Right renal pelvis (tissue), 4 donors: ENCODE measurements at regions not wholly inside any gene's neighbourhood (a gene's known extent, or its start where the extent isn't known, plus 50 kb on each side); places are given as distances from the start of the nearest gene placed in this dataset.

ENCODE experiments used
- DNase-seq, 4 donors: peaks; one replicate each; pipeline ENCODE4 v3.0.0-alpha.2; 2013; ENCODE audit warnings: low read depth in 4 of 4, low spot score in 3 of 4, missing footprints in 1 of 4

- no peak for DNase-seq
These were observed 649.9 kb upstream of the NRXN1 start for GRCh38 chr2:51681854-51682253.

GRCh38 chr2:51673628-51674027 lies 641.7 kb upstream of the NRXN1 start:
- DNase-seq = no peak

DNA sequence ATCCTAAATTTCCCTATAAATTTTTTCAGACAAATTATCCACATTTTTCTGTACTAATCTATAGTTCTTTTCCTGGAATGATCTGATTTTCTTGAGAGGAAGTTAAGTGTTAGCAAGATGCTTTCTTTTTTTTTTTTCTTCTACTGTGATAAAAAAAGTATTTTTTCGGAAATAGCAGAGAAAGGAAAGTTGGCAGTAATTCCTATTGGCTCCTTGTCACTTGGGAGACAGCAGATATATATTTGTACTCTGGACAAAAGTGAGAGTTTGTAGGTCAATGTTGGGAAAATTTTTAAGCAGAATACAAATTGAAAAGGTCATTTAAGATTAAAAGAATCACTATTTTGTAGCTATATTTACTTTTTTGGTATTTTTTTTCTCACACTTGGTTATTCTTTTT lies 635.7 kb upstream of the NRXN1 start:
- no peak for DNase-seq

DNA sequence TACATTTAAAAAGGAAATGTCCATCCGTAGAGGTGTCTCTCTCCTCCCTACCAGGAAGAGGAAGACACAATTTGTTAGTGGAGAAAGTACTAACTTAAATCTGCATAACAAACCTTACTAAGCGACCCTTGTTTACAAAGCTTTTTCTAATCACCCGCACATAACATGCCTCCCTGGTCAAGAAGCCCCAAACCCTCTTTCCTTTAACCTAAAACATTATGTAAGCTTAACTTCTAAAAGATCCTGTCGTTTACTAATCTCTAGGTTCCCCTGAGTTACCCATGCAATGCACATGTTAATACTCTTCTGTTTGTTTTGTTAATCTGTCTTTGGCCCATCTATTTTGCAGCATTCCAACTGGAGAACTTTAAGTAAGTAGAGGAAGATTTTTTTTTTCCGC lies 630.3 kb upstream of the NRXN1 start:
- no peak for DNase-seq

GRCh38 chr2:51657849-51658248 lies 625.9 kb upstream of the NRXN1 start:
- DNase-seq = no peak

DNA sequence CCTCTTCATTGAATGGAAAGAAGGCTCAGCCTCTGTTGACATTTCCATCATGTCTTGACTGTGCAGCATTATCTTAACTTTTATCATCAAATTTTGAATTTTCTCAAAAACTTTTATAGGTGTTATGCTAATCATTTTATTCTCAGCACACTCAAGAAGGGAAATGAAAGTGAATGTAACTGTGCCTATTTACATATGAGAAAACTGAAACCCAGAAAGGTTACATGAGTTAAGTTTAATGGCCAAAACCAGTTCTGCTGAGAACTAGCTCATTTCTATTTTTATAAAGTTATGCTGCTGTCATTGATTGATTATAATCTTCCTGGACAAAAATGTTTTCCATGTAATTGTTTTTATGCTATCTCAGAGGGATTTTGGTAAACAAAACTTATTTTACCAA lies 618.8 kb upstream of the NRXN1 start:
- DNase-seq = no peak

DNA sequence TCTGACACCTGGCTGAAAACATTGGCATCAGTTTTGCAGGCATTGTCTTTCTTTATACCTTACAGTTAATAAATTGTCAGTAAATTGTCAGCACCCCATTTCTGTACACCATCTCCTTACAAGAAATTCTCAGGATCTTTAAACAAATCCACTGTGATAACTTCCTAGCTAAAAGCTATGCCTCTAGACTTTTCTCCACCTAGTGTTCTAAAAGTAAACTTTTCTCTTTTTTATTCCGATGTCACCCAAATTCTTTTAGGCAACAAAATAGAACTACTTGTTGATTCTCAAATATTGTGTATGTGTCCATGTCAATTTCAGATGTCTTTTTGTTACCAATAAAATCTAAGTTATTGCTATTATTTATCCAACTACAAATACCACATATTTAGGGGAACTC lies 617.4 kb upstream of the NRXN1 start:
- DNase-seq = no peak

- DNase-seq = no peak
These were observed 606.9 kb upstream of the NRXN1 start for GRCh38 chr2:51638811-51639210.

GRCh38 chr2:51633073-51633472 lies 601.1 kb upstream of the NRXN1 start:
- no peak for DNase-seq

DNA sequence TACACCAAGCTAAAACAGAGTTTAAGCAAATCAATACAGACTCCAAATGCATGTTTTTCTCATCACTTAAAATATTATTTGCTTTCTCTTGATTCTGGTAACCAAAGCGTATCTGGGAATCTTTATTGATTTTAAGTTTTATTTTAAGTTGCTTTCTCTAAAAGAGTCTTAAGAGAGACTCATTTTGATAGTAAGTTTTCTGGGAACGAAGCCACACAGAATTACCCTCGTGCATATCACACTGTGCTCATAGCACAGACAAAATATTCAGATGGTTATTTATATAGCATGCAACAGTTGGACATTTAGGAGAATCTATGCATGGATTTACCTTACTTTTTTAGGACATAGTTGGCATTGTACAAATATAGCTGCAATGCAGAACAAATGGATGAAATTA lies 597.5 kb upstream of the NRXN1 start:
- DNase-seq = no peak

DNA sequence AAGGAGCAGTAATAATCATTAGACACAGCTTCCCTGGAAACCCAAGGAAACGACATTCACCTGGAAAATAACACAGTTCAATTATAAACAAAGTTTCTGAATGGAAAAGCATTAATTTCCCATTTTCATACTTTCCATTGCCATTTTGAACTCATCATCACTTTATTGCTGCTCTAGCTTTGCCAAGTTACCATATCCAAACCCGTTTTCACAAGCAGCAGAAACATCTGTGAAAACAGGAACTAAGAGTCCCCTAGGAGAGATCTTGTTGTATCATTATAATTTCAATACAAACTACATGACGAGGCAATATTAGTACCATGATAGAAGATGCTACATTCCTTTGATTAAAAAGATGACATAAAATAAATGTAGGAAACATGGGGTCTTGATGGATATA lies 597.0 kb upstream of the NRXN1 start:
- no peak for DNase-seq

DNA sequence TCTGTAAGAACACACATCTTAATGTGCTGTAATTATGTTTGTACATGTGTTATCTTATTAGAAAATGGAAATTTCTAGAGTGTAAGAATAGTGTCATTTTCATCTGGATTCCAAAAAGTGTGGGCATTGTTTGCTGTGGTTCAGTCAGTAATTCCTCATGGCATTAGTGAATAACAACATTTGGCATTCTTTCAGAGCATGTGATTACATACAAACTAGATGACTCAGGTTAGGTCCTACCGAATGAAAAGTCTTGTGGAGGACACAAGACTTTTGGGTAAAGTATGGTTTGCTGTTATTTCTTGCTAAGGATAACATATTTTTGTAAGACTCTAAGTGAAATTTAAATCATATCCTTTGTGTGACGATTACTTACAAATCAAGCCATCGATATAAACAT lies 593.1 kb upstream of the NRXN1 start:
- no peak for DNase-seq

- no peak for DNase-seq
These were observed 588.9 kb upstream of the NRXN1 start for GRCh38 chr2:51620796-51621195.

DNA sequence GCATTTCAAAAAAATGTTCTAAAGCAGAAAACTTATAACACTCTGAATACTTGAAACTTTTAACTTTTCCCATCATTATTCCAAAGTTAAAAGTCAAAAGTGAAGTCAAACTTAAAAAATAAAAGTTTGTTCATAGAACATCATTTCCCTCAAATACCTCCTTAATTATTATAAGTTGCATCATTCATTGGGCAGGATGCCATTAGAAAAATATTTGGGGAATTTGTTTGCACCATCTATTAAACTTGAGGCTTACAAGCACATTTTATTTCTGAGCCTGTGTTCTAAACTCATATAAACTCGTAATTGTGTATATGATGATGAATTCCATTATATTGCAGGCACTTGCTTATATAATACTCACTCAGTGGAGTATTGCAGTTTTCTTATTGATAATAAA lies 588.0 kb upstream of the NRXN1 start:
- no peak for DNase-seq

- no peak for DNase-seq
These were observed 580.5 kb upstream of the NRXN1 start for GRCh38 chr2:51612387-51612786.

DNA sequence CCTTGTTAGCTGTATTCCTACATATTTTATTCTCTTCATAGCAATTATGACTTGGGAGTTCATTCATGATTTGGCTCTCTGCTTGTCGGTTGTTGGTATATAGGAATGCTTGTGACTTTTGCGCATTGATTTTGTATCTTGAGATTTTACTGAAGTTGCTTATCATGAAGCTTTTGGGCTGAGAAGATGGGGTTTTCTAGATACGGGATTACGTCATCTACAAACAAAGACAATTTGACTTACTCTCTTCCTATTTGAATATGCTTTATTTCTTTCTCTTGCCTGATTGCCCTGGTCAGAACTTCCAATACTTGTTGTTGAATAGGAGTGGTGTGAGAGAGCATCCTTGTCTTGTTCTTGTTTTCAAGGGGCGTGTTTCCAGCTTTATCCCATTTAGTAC lies 569.8 kb upstream of the NRXN1 start:
- DNase-seq = no peak

GRCh38 chr2:51597086-51597485 lies 565.2 kb upstream of the NRXN1 start:
- DNase-seq = no peak

- no peak for DNase-seq
These were observed 563.9 kb upstream of the NRXN1 start for GRCh38 chr2:51595836-51596235.

DNA sequence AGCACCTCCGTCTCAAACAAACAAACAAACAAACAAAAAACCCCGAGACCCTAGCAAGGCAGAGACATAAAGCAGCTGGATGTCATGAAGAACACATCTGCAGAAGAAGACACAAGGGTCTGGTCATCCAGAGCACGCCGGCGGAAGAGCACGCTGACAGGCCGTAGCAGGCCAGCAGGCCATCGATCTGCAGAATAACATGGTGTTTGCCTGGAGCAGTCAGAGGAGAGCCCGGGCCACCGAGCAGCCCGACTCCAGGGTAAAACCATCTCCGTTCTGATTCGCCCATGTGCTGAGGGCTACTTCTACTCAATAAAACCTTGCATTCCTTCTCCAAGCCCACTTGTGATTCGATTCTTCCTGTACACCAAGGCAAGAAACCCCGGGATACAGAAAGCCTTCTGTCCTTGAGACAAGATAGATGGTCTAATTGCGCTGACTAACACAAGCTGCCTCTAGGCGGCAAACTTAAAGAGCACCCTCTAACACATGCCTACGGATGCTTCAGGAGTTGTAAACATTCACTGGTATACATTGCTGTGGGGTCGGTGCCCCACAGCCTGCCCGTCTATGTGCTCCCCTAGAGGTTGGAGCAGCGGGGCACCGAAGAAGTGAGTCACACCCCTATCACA lies 549.8 kb upstream of the NRXN1 start:
- DNase-seq = no peak

DNA sequence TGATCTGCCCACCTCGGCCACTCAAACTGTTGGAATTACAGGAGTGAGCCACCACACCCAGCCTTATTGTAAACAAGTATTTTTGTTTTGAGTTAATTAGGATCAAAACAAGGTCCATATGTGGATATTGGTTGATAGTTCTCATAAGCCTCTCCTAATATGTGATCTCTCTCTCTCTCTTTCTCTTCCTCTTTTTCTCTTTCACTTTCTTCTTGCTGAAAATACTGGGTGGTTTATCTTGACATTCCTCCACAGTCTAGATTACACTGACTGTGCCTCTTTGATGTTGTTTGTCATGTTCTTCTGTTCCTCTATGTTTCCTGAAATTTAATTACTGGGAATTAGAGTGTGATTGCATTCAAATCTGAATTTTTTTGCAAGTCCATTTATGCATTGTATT lies 547.5 kb upstream of the NRXN1 start:
- no peak for DNase-seq

- DNase-seq = no peak
These were observed 543.2 kb upstream of the NRXN1 start for GRCh38 chr2:51575181-51575580.

DNA sequence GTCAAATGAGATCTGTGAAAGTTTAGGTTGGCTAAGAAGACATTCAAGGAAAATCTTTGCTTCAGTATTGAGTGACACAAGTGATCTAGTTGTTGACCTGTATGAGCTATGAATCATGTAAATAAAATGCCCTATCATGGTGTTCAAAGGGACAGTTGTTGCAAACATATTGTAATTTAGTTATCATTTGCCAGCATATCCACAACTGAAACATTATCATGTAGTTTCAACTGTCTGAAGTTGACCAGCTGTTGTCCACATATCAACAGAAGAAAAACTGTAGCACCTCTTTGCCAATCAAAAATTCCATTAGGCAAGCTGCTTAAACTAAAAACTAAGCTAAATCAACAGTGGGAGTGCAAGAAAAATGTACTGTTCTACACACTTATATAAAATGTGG lies 527.1 kb upstream of the NRXN1 start:
- DNase-seq = no peak

GRCh38 chr2:51553476-51553875 lies 521.5 kb upstream of the NRXN1 start:
- DNase-seq = no peak
